ENCODE measurements at regions not wholly inside any gene's neighbourhood (a gene's known extent, or its start where the extent isn't known, plus 50 kb on each side); places are given as distances from the start of the nearest gene placed in this dataset.

DNA sequence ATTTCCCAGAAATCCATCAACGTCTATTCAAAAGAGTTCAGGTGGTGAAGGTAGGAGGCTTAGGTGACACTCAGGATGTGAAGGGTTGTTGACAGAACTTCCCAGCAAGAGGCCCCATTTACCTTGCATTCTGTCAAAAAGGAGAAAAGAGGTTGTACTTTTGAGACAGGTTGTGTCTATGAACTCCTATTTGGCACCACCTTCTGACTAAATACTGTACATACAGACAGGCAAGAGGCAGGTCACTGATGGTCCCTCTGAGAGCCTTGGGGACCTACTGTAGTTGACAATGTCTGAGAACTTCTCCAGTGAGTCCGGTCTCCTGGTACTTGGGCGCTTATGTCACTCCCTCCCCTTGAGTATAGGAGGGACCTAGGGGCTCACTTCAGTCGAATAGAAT, 479.3 kb upstream of the ZFHX3 start:
- Histone ChIP-seq H3K27me3 (ENCODE audit: control insufficient read depth, insufficient read depth, low read length) (no peaks in the 10 kb centered on the region), H3K4me1 (ENCODE audit: control insufficient read depth, extremely low read depth, insufficient read depth, low read length) (no peaks in the 10 kb centered on the region), H4K20me1 (ENCODE audit: control insufficient read depth, extremely low read depth, insufficient read depth, low read length) (no peaks in the 10 kb centered on the region), H3K9me3 (ENCODE audit: control insufficient read depth, insufficient read depth, low read depth, low read length) (no peaks in the 10 kb centered on the region), H2AFZ (ENCODE audit: low read length) (no peak overlapping the region), H3K36me3 (ENCODE audit: control insufficient read depth, insufficient read depth, low read length) (no peaks in the 10 kb centered on the region), H3K27ac (ENCODE audit: insufficient read depth, low read length) (no peak overlapping the region), H3K79me2 (ENCODE audit: control insufficient read depth, insufficient read depth, low read length) (no peaks in the 10 kb centered on the region), H3K4me3 (replicated peaks in 1 of 4; ENCODE audit: control extremely low read depth in 1 of 4, insufficient read depth in 1 of 4, low read depth in 3 of 4, low read length in 4 of 4) (no peak overlapping the region), H3K4me2 (ENCODE audit: extremely low read depth, insufficient read depth, low read length) (no peak overlapping the region), H3K9ac (ENCODE audit: insufficient read depth, low read length) (no peak overlapping the region)
- DNase-seq (ENCODE audit: low read depth in 2 of 2) = no peak
- no peak for TF ChIP-seq EZH2 (IDR thresholded peaks at IDR 0.05; ENCODE audit: low read length, missing control alignments)
- TF ChIP-seq, protein P1, sequence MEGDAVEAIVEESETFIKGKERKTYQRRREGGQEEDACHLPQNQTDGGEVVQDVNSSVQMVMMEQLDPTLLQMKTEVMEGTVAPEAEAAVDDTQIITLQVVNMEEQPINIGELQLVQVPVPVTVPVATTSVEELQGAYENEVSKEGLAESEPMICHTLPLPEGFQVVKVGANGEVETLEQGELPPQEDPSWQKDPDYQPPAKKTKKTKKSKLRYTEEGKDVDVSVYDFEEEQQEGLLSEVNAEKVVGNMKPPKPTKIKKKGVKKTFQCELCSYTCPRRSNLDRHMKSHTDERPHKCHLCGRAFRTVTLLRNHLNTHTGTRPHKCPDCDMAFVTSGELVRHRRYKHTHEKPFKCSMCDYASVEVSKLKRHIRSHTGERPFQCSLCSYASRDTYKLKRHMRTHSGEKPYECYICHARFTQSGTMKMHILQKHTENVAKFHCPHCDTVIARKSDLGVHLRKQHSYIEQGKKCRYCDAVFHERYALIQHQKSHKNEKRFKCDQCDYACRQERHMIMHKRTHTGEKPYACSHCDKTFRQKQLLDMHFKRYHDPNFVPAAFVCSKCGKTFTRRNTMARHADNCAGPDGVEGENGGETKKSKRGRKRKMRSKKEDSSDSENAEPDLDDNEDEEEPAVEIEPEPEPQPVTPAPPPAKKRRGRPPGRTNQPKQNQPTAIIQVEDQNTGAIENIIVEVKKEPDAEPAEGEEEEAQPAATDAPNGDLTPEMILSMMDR (conservative IDR thresholded peaks at IDR 0.05 in 1 of 2, IDR thresholded peaks at IDR 0.05 in 1 of 2; ENCODE audit: low read depth in 1 of 2, low read length in 2 of 2) = no peak

DNA sequence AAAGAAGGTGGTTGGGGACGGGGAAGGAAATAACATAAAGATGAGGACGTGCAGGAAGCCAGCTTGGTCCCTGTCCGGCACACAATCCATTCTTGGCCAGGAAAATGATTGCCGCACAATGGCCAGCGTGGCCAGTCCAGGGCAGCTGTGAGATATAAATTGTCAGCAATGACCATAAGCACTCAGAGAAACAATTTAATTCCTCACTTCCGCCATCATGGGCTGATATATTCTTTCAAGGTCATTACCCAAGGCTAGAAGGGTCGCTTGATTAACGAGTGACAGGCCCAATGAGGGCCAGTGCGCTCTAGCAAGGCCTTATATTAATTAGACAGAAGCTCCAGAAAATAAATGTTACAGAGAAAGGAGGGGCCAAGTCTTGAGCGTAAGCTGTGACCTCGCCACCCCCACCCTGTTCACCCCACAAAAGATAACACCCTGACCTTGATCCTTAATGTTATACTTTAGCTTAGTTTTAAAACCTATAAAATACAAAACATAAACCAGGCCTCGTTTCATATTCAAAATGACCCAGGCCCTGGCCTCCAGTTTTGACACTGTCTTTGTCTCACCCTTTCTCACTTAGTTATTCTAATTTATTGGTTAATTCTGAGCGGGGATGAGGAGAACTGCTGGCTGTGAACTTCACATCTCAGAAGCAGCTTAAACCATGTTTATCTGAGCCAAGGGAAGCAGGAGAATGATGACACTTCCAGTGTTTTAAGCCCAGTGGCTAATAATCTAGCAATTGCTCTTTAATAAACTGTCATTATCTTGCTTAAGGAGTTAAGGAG, 478.3 kb upstream of the ZFHX3 start:
- H3K36me3 ChIP-seq (ENCODE audit: control insufficient read depth, insufficient read depth, low read length) = no peaks in the 10 kb centered on the region
- no peaks in the 10 kb centered on the region for H3K4me1 ChIP-seq (ENCODE audit: control insufficient read depth, extremely low read depth, insufficient read depth, low read length)
- H3K9ac ChIP-seq (ENCODE audit: insufficient read depth, low read length) = no peak overlapping the region
- H4K20me1 ChIP-seq (ENCODE audit: control insufficient read depth, extremely low read depth, insufficient read depth, low read length) = no peaks in the 10 kb centered on the region
- H3K4me2 ChIP-seq (ENCODE audit: extremely low read depth, insufficient read depth, low read length) = no peak overlapping the region
- no peak overlapping the region for H3K4me3 ChIP-seq (replicated peaks in 1 of 4; ENCODE audit: control extremely low read depth in 1 of 4, insufficient read depth in 1 of 4, low read depth in 3 of 4, low read length in 4 of 4)
- H3K27me3 ChIP-seq (ENCODE audit: control insufficient read depth, insufficient read depth, low read length) = no peaks in the 10 kb centered on the region
- no peak overlapping the region for H2AFZ ChIP-seq (ENCODE audit: low read length)
- H3K79me2 ChIP-seq (ENCODE audit: control insufficient read depth, insufficient read depth, low read length) = no peaks in the 10 kb centered on the region
- no peak for DNase-seq (ENCODE audit: low read depth in 2 of 2)
- H3K27ac ChIP-seq (ENCODE audit: insufficient read depth, low read length) = no peak overlapping the region
- no peak for TF ChIP-seq EZH2 (IDR thresholded peaks at IDR 0.05; ENCODE audit: low read length, missing control alignments)
- TF ChIP-seq, protein P1 (conservative IDR thresholded peaks at IDR 0.05 in 1 of 2, IDR thresholded peaks at IDR 0.05 in 1 of 2; ENCODE audit: low read depth in 1 of 2, low read length in 2 of 2) = no peak
- H3K9me3 ChIP-seq (ENCODE audit: control insufficient read depth, insufficient read depth, low read depth, low read length) = no peaks in the 10 kb centered on the region

DNA sequence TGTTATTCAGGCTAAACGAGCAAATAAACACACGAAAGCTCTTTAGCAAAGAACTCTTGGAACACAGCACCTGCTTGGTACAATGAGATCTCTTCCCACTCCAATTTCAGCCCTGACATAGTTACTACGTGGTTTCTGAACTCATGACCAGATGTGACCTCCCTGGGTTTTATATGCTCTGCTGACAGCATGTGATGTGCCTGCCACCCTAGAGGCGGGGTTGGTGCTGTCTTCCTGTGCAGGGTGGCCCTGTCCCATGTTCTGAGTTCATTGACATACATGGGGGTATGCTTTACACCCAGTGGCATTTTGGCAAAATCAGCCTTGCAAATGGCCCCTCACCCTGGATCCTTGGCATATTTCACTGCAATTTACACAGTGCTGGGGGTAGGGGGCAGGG, 475.3 kb upstream of the ZFHX3 start:
- H3K27ac ChIP-seq (ENCODE audit: insufficient read depth, low read length) = no peak overlapping the region
- H3K4me3 ChIP-seq (replicated peaks in 1 of 4; ENCODE audit: control extremely low read depth in 1 of 4, insufficient read depth in 1 of 4, low read depth in 3 of 4, low read length in 4 of 4) = no peak overlapping the region
- H3K4me2 ChIP-seq (ENCODE audit: extremely low read depth, insufficient read depth, low read length) = no peak overlapping the region
- H2AFZ ChIP-seq (ENCODE audit: low read length) = no peak overlapping the region
- TF ChIP-seq, protein P1 (conservative IDR thresholded peaks at IDR 0.05 in 1 of 2, IDR thresholded peaks at IDR 0.05 in 1 of 2; ENCODE audit: low read depth in 1 of 2, low read length in 2 of 2) = no peak
- TF ChIP-seq EZH2 (IDR thresholded peaks at IDR 0.05; ENCODE audit: low read length, missing control alignments) = no peak
- no peaks in the 10 kb centered on the region for H3K27me3 ChIP-seq (ENCODE audit: control insufficient read depth, insufficient read depth, low read length)
- no peak overlapping the region for H3K9ac ChIP-seq (ENCODE audit: insufficient read depth, low read length)
- H3K36me3 ChIP-seq (ENCODE audit: control insufficient read depth, insufficient read depth, low read length) = no peaks in the 10 kb centered on the region
- H3K79me2 ChIP-seq (ENCODE audit: control insufficient read depth, insufficient read depth, low read length) = no peaks in the 10 kb centered on the region
- DNase-seq (ENCODE audit: low read depth in 2 of 2) = no peak
- H4K20me1 ChIP-seq (ENCODE audit: control insufficient read depth, extremely low read depth, insufficient read depth, low read length) = no peaks in the 10 kb centered on the region
- H3K4me1 ChIP-seq (ENCODE audit: control insufficient read depth, extremely low read depth, insufficient read depth, low read length) = no peaks in the 10 kb centered on the region
- H3K9me3 ChIP-seq (ENCODE audit: control insufficient read depth, insufficient read depth, low read depth, low read length) = no peaks in the 10 kb centered on the region

Measured in fibroblast of lung (primary cell).